ENCODE measurements at regions not wholly inside any gene's neighbourhood (a gene's known extent, or its start where the extent isn't known, plus 50 kb on each side); places are given as distances from the start of the nearest gene placed in this dataset.

DNA sequence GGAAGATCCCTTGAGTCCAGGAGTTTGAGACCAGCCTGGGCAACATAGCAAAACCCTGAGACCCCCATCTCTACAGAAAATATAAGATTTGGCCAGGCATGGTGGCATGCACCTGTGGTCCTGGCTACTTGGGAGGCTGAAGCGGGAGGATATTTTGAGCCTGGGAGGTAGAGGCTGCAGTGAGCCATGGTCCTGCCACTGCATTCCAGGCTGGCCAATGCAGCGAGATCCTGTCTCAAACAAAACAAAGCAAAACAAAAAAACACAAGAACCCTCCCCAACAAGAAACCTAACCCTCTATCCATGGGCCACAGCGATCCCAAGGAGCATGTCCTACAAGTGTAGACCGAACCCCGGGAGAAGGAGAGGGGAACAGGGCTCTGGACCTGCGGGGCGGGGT is 133.3 kb downstream of the MGAT5B start:
- H3K79me2 ChIP-seq (ENCODE audit: insufficient read depth, low read length): no peaks in the 10 kb centered on the region
- DNase-seq: no peak
- H3K4me1 ChIP-seq (ENCODE audit: insufficient read depth, low read length): peaks cover 34% of the 10 kb centered on the region

GRCh38 chr17:77002103-77003045 is 134.2 kb downstream of the MGAT5B start:
- no peaks in the 10 kb centered on the region for H3K27me3 ChIP-seq (ENCODE audit: insufficient read depth, low read length, poor library complexity)
- no peak overlapping the region for H3K4me2 ChIP-seq (ENCODE audit: insufficient read depth, low read length)
- DNase-seq (no peak), ATAC-seq (ENCODE audit: insufficient read depth, low read depth) (no peak)
- no peak overlapping the region for H3K9ac ChIP-seq (ENCODE audit: low read depth, low read length)
- H3K4me1 ChIP-seq (ENCODE audit: insufficient read depth, low read length): peaks cover 25% of the 10 kb centered on the region
- TF ChIP-seq CTCF (IDR thresholded peaks at IDR 0.05; ENCODE audit: borderline replicate concordance, extremely low read depth, low read length, poor library complexity, severe bottlenecking) (no peak), EZH2 (IDR thresholded peaks at IDR 0.05; ENCODE audit: borderline replicate concordance, low read depth, low read length, severe bottlenecking) (no peak)
- H3K4me3 ChIP-seq (ENCODE audit: low read depth in 1 of 2, low read length in 2 of 2): no peak overlapping the region
- no peaks in the 10 kb centered on the region for H3K36me3 ChIP-seq (ENCODE audit: insufficient read depth, low read length)
- 0 out of 2 replicates have a peak overlapping the region, but pooled peaks have one; percentile 3 for H3K27ac ChIP-seq (ENCODE audit: low read length)
- H3K9me3 ChIP-seq (ENCODE audit: insufficient read depth, low read length, severe bottlenecking): no peaks in the 10 kb centered on the region
- no peaks in the 10 kb centered on the region for H3K79me2 ChIP-seq (ENCODE audit: insufficient read depth, low read length)
- no peaks in the 10 kb centered on the region for H4K20me1 ChIP-seq (ENCODE audit: insufficient read depth, low read length)
- H2AFZ ChIP-seq (ENCODE audit: low read depth, low read length): no peak overlapping the region

More for the DNA sequence above, 133.3 kb downstream of the MGAT5B start:
- H3K9me3 ChIP-seq (ENCODE audit: insufficient read depth, low read length, severe bottlenecking): no peaks in the 10 kb centered on the region
- TF ChIP-seq CTCF (IDR thresholded peaks at IDR 0.05; ENCODE audit: borderline replicate concordance, extremely low read depth, low read length, poor library complexity, severe bottlenecking) (no peak), EZH2 (IDR thresholded peaks at IDR 0.05; ENCODE audit: borderline replicate concordance, low read depth, low read length, severe bottlenecking) (no peak)
- H3K4me3 ChIP-seq (ENCODE audit: low read depth in 1 of 2, low read length in 2 of 2): no peak overlapping the region
- H3K36me3 ChIP-seq (ENCODE audit: insufficient read depth, low read length): no peaks in the 10 kb centered on the region
- no peak overlapping the region for H3K4me2 ChIP-seq (ENCODE audit: insufficient read depth, low read length)
- H2AFZ ChIP-seq (ENCODE audit: low read depth, low read length): no peak overlapping the region
- H3K9ac ChIP-seq (ENCODE audit: low read depth, low read length): no peak overlapping the region
- no peaks in the 10 kb centered on the region for H3K27me3 ChIP-seq (ENCODE audit: insufficient read depth, low read length, poor library complexity)
- H4K20me1 ChIP-seq (ENCODE audit: insufficient read depth, low read length): no peaks in the 10 kb centered on the region
- no peak for ATAC-seq (ENCODE audit: insufficient read depth, low read depth)
- no peak overlapping the region for H3K27ac ChIP-seq (ENCODE audit: low read length)

- peaks cover 12% of the 10 kb centered on the region for H3K4me1 ChIP-seq (ENCODE audit: insufficient read depth, low read length)
- H3K79me2 ChIP-seq (ENCODE audit: insufficient read depth, low read length): no peaks in the 10 kb centered on the region
- no peaks in the 10 kb centered on the region for H3K36me3 ChIP-seq (ENCODE audit: insufficient read depth, low read length)
- no peaks in the 10 kb centered on the region for H4K20me1 ChIP-seq (ENCODE audit: insufficient read depth, low read length)
- DNase-seq (no peak), ATAC-seq (ENCODE audit: insufficient read depth, low read depth) (no peak)
- no peak overlapping the region for H3K4me3 ChIP-seq (ENCODE audit: low read depth in 1 of 2, low read length in 2 of 2)
- no peak overlapping the region for H3K9ac ChIP-seq (ENCODE audit: low read depth, low read length)
- no peak overlapping the region for H2AFZ ChIP-seq (ENCODE audit: low read depth, low read length)
- H3K27me3 ChIP-seq (ENCODE audit: insufficient read depth, low read length, poor library complexity): no peaks in the 10 kb centered on the region
- H3K27ac ChIP-seq (ENCODE audit: low read length): no peak overlapping the region
- H3K9me3 ChIP-seq (ENCODE audit: insufficient read depth, low read length, severe bottlenecking): no peaks in the 10 kb centered on the region
- no peak for TF ChIP-seq EZH2 (IDR thresholded peaks at IDR 0.05; ENCODE audit: borderline replicate concordance, low read depth, low read length, severe bottlenecking)
- no peak for TF ChIP-seq CTCF (IDR thresholded peaks at IDR 0.05; ENCODE audit: borderline replicate concordance, extremely low read depth, low read length, poor library complexity, severe bottlenecking)
- H3K4me2 ChIP-seq (ENCODE audit: insufficient read depth, low read length): no peak overlapping the region
These were observed 135.5 kb downstream of the MGAT5B start for GRCh38 chr17:77003699-77004098.
